B cell (primary cell): ENCODE measurements at regions not wholly inside any gene's neighbourhood (a gene's known extent, or its start where the extent isn't known, plus 50 kb on each side); places are given as distances from the start of the nearest gene placed in this dataset.

Source experiments
- ATAC-seq: fragments of 200-7000 bp; cut with Tn5 transposase; one replicate; pipeline ENCODE4 v1.10.0; 2021; ENCODE audit warnings: low read depth, mild to moderate bottlenecking, moderate number of reproducible peaks, moderate library complexity
- CTCF ChIA-PET: fragments of 350-600 bp; sonication (Branson Sonifier 250); formaldehyde crosslinking; loops from one replicate; lab custom pipeline; 2021; ENCODE audit warnings: antibody characterized with exemption, inconsistent platforms; lab: Charles Lee
- POLR2A ChIA-PET: fragments of 350-600 bp; sonication (Branson Sonifier 250); formaldehyde crosslinking; loops from one replicate; lab custom pipeline; 2021; ENCODE audit warnings: antibody characterized with exemption; lab: Charles Lee
- DNase-seq: peaks from one replicate; pipeline ENCODE4 v3.0.0; 2013
- H2AFZ ChIP-seq: 2 replicates; pipeline ENCODE4 v1.6.1; 2012; ENCODE audit warnings: mild to moderate bottlenecking, low read depth, low read length; ENCODE audit not compliant: insufficient read depth, poor library complexity, severe bottlenecking
- H3K27ac ChIP-seq, 2 donors: 1 replicate in 1 of 2; 2 replicates in 1 of 2; pipeline ENCODE4 v1.5.1; 2012 to 2013; ENCODE audit warnings: low read length in 2 of 2, mild to moderate bottlenecking in 2 of 2, moderate library complexity in 1 of 2
- H3K27me3 ChIP-seq, 4 experiments: fragments of 200-600 bp in 1 of 4; sonication (generic) in 1 of 4; replicated peaks in 1 of 4; 1 replicate in 2 of 4; 2 replicates in 2 of 4; pipeline versions ENCODE4 v1.6.1 to v1.7.0; 2013 to 2016; ENCODE audit warnings: low read length in 3 of 4, mild to moderate bottlenecking in 2 of 4, mixed read lengths in 1 of 4, moderate library complexity in 1 of 4; ENCODE audit not compliant: insufficient read depth in 4 of 4, control insufficient read depth in 3 of 4; ENCODE audit errors: control extremely low read depth in 1 of 4
- H3K36me3 ChIP-seq, 2 experiments: replicated peaks in 1 of 2; 1 replicate in 1 of 2; 2 replicates in 1 of 2; pipeline versions ENCODE4 v1.6.1 to v1.7.1; 2013; ENCODE audit warnings: low read length in 1 of 2; ENCODE audit not compliant: insufficient read depth in 2 of 2, control insufficient read depth in 1 of 2; ENCODE audit errors: control extremely low read depth in 1 of 2, extremely low read depth in 1 of 2
- H3K4me1 ChIP-seq, 2 donors: fragments of 200-600 bp in 1 of 2; sonication (generic) in 1 of 2; 1 replicate in 1 of 2; 2 replicates in 1 of 2; pipeline versions ENCODE4 v1.5.1 to v1.6.1; 2013 to 2017; ENCODE audit warnings: low read length in 2 of 2; ENCODE audit not compliant: control insufficient read depth in 2 of 2, insufficient read depth in 2 of 2
- H3K4me2 ChIP-seq: replicated peaks from 2 replicates; pipeline ENCODE3; 2012; ENCODE audit warnings: mild to moderate bottlenecking, low read depth, low read length; ENCODE audit not compliant: poor library complexity, severe bottlenecking
- H3K4me3 ChIP-seq, 5 experiments: fragments of 200-600 bp in 1 of 5; sonication (generic) in 1 of 5; 1 replicate in 3 of 5; 2 replicates in 2 of 5; pipeline versions ENCODE4 v1.5.1 to v1.7.0; 2011 to 2016; ENCODE audit warnings: low read length in 4 of 5, mild to moderate bottlenecking in 4 of 5, low read depth in 2 of 5, control low read depth in 1 of 5, moderate library complexity in 1 of 5; ENCODE audit not compliant: insufficient read depth in 1 of 5; ENCODE audit errors: control extremely low read depth in 1 of 5, extremely low read depth in 1 of 5
- H3K79me2 ChIP-seq: fragments of 200-600 bp; sonication (generic); one replicate; pipeline ENCODE4 v1.6.0; 2016; ENCODE audit warnings: low read length; ENCODE audit not compliant: control insufficient read depth, insufficient read depth
- H3K9ac ChIP-seq: fragments of 200-600 bp; sonication (generic); 2 replicates; pipeline ENCODE4 v1.6.1; 2017; ENCODE audit warnings: mild to moderate bottlenecking, low read length, moderate library complexity
- H3K9me3 ChIP-seq, 3 donors: one replicate each; pipeline versions ENCODE4 v1.6.1 to v1.7.1; 2013; ENCODE audit warnings: low read length in 2 of 3; ENCODE audit not compliant: control insufficient read depth in 2 of 3, insufficient read depth in 1 of 3; ENCODE audit errors: control extremely low read depth in 1 of 3
- H4K20me1 ChIP-seq: 2 replicates; pipeline ENCODE4 v1.6.0; 2012; ENCODE audit warnings: mild to moderate bottlenecking, low read length; ENCODE audit not compliant: insufficient read depth, control insufficient read depth, poor library complexity, severe bottlenecking
- H3K27ac Mint-ChIP-seq: one replicate; pipeline ENCODE4 v1.8.0; 2021; ENCODE audit warnings: mixed read lengths
- H3K27me3 Mint-ChIP-seq: one replicate; pipeline ENCODE4 v1.8.0; 2021; ENCODE audit warnings: mixed read lengths
- H3K4me1 Mint-ChIP-seq: one replicate; pipeline ENCODE4 v1.8.0; 2021; ENCODE audit warnings: mixed read lengths
- H3K4me3 Mint-ChIP-seq: one replicate; pipeline ENCODE4 v1.8.0; 2021; ENCODE audit warnings: mixed read lengths
- H3K9me3 Mint-ChIP-seq: one replicate; pipeline ENCODE4 v1.8.0; 2022; ENCODE audit warnings: mixed read lengths; ENCODE audit not compliant: insufficient read depth
- EZH2 ChIP-seq: IDR thresholded peaks from 2 replicates; pipeline ENCODE4 v1.6.1; 2012; ENCODE audit warnings: borderline replicate concordance, low read depth, mild to moderate bottlenecking, moderate library complexity, low read length; ENCODE audit not compliant: insufficient read depth, poor library complexity, severe bottlenecking
- WGBS: methylation state at CpG from one replicate; pipeline ENCODE4 v1.1.5; 2013; ENCODE audit warnings: missing lambda C conversion rate; ENCODE audit not compliant: insufficient coverage; 5-methylcytosine and 5-hydroxymethylcytosine counted together
- intact Hi-C: fragments of 100-400 bp; cut with micrococcal nuclease; formaldehyde crosslinking; loops from one replicate; pipeline ENCODE4 v1.10.0; 2022
- TF ChIP-seq, protein P1 (sequence below): fragments of 200-600 bp; IDR thresholded peaks from one replicate; pipeline ENCODE4 v1.8.0; 2022; ENCODE audit warnings: antibody characterized with exemption, mild to moderate bottlenecking

DNA sequence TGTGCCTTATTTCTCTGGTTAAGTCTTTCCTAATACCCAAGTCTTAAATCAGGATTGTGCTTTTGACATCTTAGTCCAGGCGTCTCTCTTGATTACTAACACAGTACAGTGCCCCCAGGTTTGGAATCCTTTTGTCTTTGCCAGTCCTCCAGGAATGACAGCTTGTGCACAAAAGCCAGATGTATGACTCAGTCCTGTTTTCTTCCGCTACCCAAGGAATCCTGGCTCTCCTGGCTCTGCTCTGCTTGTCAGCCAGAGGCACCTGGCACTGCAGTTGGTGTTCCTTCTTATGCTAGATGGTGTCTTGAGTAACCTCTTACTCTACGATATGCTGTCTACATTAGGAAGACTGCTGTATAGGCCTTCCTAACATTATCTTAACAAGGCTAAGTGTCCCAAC lies 728.2 kb upstream of the NECTIN3 start:
- H3K9me3 Mint-ChIP-seq, result no peaks in the 10 kb centered on the region
- no peak overlapping the region for H3K4me3 ChIP-seq
- CTCF ChIA-PET, result no interaction called here
- no peak overlapping the region for H3K4me2 ChIP-seq
- H3K4me3 Mint-ChIP-seq, result no peak overlapping the region
- H2AFZ ChIP-seq, result no peak overlapping the region
- H3K9ac ChIP-seq, result no peak overlapping the region
- DNase-seq (no peak), ATAC-seq (no peak)
- H3K27me3 ChIP-seq, result no peaks in the 10 kb centered on the region
- H3K27ac ChIP-seq, result no peak overlapping the region
- no peaks in the 10 kb centered on the region for H3K4me1 ChIP-seq
- POLR2A ChIA-PET, result no interaction called here
- no peak overlapping the region for H3K27ac Mint-ChIP-seq
- intact Hi-C loops, result no loop called here
- WGBS, result 94% methylated on average over 3 of the region's 3 CpGs
- H3K79me2 ChIP-seq, result no peaks in the 10 kb centered on the region
- no peaks in the 10 kb centered on the region for H3K4me1 Mint-ChIP-seq
- TF ChIP-seq, protein P1, sequence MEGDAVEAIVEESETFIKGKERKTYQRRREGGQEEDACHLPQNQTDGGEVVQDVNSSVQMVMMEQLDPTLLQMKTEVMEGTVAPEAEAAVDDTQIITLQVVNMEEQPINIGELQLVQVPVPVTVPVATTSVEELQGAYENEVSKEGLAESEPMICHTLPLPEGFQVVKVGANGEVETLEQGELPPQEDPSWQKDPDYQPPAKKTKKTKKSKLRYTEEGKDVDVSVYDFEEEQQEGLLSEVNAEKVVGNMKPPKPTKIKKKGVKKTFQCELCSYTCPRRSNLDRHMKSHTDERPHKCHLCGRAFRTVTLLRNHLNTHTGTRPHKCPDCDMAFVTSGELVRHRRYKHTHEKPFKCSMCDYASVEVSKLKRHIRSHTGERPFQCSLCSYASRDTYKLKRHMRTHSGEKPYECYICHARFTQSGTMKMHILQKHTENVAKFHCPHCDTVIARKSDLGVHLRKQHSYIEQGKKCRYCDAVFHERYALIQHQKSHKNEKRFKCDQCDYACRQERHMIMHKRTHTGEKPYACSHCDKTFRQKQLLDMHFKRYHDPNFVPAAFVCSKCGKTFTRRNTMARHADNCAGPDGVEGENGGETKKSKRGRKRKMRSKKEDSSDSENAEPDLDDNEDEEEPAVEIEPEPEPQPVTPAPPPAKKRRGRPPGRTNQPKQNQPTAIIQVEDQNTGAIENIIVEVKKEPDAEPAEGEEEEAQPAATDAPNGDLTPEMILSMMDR, result no peak
- no peak for TF ChIP-seq EZH2
- H3K9me3 ChIP-seq, result peaks cover 0 to 1% (median 0%) of the 10 kb centered on the region in 3 donors
- H4K20me1 ChIP-seq, result no peaks in the 10 kb centered on the region
- no peaks in the 10 kb centered on the region for H3K36me3 ChIP-seq
- H3K27me3 Mint-ChIP-seq, result no peaks in the 10 kb centered on the region

DNA sequence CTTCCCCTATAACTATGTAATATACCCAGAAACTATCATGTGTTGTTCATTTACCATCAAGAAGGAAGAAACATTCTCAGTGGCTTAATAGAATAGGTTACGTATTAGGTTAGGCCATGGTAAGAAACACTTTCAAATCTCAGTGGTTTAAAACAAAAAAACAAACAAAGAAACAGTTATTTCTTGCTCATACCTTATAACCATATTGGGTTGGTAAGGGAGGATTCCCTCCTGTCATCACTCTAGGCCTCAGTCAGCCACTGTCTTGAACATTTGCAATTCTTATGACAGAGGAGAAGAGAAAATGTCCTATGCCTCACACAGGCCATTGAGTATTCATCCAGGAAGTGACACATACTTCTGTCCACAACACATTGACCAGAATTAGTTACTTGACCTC lies 727.7 kb upstream of the NECTIN3 start:
- no peaks in the 10 kb centered on the region for H3K4me1 ChIP-seq
- Mint-ChIP-seq H3K27me3 (no peaks in the 10 kb centered on the region), H3K4me3 (no peak overlapping the region), H3K9me3 (no peaks in the 10 kb centered on the region), H3K27ac (no peak overlapping the region), H3K4me1 (no peaks in the 10 kb centered on the region)
- WGBS, result no CpG with 5 or more reads among the region's 1 CpG
- ChIA-PET POLR2A (no interaction called here), CTCF (no interaction called here)
- DNase-seq (no peak), ATAC-seq (no peak)
- H3K9me3 ChIP-seq, result peaks cover 0 to 1% (median 0%) of the 10 kb centered on the region in 3 donors
- no peaks in the 10 kb centered on the region for H3K79me2 ChIP-seq
- H3K4me2 ChIP-seq, result no peak overlapping the region
- no peak overlapping the region for H2AFZ ChIP-seq
- TF ChIP-seq, protein P1, result no peak
- no peak for TF ChIP-seq EZH2
- H3K4me3 ChIP-seq, result no peak overlapping the region
- intact Hi-C loops, result no loop called here
- H4K20me1 ChIP-seq, result no peaks in the 10 kb centered on the region
- no peak overlapping the region for H3K9ac ChIP-seq
- H3K27me3 ChIP-seq, result no peaks in the 10 kb centered on the region
- H3K27ac ChIP-seq, result no peak overlapping the region
- H3K36me3 ChIP-seq, result no peaks in the 10 kb centered on the region
